SHP77 treated with DMSO at 0.1 percent for 48 hours (cell line): ENCODE measurements at regions not wholly inside any gene's neighbourhood (a gene's known extent, or its start where the extent isn't known, plus 50 kb on each side); places are given as distances from the start of the nearest gene placed in this dataset.
"Not testable (repeated sequence)": the region's sequence is repeated elsewhere in the genome, so short reads cannot be mapped to it uniquely, and the experiment has no call there.

ENCODE experiments used
- DNase-seq: peaks from one replicate; lab custom pipeline; 2025; lab: John Stamatoyannopoulos, UW

GRCh38 chr21:25531538-25532250 is 75.6 kb downstream of the MRPL39 start:
- DNase-seq, result not testable (repeated sequence)

GRCh38 chr21:25528515-25528914 is 78.8 kb downstream of the MRPL39 start:
- no peak for DNase-seq

DNA sequence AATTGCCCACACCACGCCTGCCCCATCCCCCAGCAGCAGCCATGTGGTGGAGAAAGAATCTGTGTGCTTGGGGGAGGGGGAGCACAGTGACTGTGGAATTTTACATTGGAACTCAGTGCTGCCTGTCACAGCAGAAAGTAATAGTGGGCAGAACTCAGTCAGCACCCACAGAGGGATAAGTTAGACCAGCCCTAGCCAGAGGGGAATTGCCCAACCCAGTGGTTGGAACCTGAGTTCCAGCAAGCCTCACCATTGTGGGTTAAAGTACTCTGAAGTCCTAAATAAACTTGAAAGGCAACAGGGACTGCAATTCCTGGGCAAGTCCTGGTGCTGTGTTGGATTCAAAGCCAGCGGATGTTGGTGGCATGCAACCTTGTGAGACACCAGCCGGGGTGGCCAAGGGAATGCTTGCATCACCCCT is 88.8 kb downstream of the MRPL39 start:
- DNase-seq, result no peak

- no peak for DNase-seq
Measured at GRCh38 chr21:25515484-25516405, 91.5 kb downstream of the MRPL39 start.

GRCh38 chr21:25513810-25514209 is 93.5 kb downstream of the MRPL39 start:
- DNase-seq, result no peak

DNA sequence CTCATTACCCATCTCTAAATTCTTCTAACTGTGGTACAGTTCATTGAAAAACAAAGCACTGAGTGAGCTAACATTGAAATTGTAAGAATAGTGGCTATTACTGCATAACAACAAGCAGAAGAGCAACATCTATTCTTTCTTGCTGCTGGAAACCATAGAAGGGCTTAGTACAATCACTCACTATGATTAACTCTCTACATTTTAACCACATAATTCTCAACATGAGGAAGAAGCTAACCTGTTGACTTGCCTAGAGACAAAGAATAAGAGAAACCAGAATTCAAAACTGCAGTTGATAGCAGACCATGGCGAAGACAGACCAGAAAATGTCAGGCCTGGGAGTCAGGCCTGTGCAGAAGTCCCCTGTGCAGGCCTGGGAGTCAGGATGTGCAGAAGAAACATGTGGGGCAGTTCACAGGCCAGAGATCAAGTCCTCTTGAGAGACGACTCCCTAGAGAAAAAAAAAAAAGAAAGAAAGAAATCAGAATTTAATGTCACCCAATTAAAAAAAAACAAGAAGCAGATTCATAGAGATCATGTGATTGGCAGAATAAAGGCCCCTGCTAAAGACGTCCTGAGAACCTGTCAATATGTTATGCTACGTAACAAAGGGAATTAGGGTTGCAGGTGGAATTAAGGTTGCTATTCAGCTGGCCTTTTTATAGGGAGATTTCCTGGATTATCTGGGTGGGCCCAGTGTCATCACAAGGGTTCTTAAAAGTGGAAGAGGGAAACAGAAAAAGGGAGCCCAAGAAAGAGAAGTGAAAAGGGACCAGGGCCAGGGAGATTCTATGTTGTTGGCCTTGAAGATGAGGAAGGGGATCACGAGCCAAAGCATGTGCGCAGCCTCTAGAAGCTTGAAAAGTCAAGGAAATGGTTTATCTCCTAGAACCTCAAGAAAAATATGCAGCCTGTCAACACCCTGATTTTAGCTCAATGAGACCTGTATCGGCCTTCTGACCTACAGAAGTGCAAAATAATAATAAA is 94.9 kb downstream of the MRPL39 start:
- no peak for DNase-seq

- DNase-seq, result no peak
Measured at GRCh38 chr21:25509862-25510261, 97.4 kb downstream of the MRPL39 start.

GRCh38 chr21:25508364-25508763 is 98.9 kb downstream of the MRPL39 start:
- DNase-seq, result no peak

GRCh38 chr21:25507522-25507921 is 99.8 kb downstream of the MRPL39 start:
- peak; percentile 12 for DNase-seq

- peak; percentile 64 for DNase-seq
Measured at GRCh38 chr21:25506887-25507286, 100.4 kb downstream of the MRPL39 start.

DNA sequence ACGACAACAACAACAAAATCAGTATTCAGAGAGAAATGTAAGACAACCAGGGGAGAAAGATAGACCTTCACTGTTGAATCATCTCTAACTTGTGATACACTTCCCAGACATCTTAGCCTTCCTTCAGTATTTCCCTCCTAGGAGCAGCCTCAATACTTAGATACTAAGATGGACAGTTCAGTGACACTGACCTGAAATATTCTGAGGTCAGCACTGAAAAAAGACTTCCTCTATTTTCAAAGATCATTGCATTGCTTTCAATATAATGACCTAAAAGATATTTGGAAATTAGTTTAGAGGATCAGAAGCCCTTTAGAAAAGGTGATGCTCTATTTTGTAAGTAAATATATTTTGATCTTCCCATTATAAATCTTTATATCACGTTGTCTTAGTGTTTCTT is 101.0 kb downstream of the MRPL39 start:
- no peak for DNase-seq

DNA sequence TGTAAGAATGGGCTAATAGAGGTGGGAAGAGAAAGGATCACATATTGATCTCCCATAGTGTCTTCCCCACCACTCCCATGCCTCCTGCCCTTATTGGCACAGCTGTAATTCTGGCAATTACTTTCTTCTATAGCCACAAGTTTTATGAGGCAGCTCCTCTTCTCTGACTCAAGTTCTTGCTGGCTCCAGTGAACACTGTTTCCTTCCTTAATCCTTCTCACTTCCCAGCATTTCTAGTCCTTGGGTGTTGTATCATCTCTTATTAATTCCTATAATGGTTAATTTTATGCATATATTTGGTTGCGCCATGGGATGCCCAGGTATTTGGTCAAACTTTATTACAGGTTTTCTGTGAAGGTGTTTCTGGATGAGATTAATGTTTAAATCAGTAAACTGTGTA is 103.3 kb downstream of the MRPL39 start:
- no peak for DNase-seq

GRCh38 chr21:25501996-25502665 is 105.2 kb downstream of the MRPL39 start:
- no peak for DNase-seq

DNA sequence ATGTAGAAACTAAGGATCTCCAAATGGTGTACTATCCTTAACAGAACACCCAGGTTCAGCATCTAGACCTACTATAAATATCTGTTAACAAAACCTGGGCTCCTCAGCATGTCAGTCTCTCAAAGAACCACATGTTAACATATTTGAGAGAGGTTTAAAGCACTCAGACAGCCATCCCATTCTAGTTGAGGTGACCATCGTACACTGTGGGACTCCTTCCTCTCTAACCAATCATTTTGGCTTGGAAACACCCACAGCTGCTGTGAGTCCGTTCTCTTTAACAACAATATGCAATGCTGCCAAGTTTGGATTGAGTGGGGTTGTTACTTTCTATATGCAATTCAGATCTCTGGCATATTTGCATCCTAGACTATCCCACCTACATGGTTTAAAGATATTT is 105.8 kb downstream of the MRPL39 start:
- DNase-seq, result no peak

- no peak for DNase-seq
Measured at GRCh38 chr21:25500598-25500997, 106.7 kb downstream of the MRPL39 start.

- DNase-seq, result no peak
Measured at GRCh38 chr21:25496825-25497482, 110.3 kb downstream of the MRPL39 start.

DNA sequence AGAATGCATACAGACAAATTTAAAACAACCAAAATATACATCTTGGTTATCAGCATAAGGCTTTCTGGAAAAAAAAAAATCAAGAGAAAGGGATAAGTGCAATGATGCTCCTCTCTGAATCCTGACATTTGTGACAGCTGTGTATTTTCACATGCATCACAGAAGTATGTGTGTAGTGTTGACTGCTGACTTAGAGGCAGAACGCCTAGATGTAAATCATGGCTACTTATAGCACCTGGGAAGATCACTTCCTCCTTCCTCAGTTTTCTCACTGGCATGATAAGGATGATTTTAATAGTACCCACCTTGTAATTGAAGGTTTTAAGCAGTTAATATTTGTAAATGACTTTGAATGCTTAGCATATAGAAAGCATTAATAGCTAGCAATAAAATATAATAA is 112.5 kb downstream of the MRPL39 start:
- no peak for DNase-seq

GRCh38 chr21:25493722-25494121 is 113.6 kb downstream of the MRPL39 start:
- DNase-seq, result no peak

DNA sequence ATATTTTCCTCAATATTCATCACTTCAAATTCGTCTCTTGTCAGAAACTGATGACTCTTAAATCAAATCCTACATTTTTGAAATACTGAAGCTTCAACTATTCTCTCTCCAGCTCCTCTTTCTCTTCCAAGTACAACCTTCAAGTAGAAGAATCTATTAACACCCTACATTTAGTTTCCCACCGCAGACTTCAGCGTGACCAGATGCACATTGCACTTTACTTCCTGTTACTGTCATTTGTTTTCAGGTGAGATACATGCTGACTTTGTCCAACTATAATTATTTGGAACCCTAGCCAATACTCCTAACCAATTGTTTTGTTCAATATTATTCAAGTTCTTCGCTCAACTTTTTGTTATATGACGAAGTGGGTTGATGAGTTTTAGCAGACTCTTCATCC is 116.0 kb downstream of the MRPL39 start:
- DNase-seq, result no peak

GRCh38 chr21:25490742-25491141 is 116.5 kb downstream of the MRPL39 start:
- DNase-seq, result no peak

GRCh38 chr21:25489673-25490072 is 117.6 kb downstream of the MRPL39 start:
- DNase-seq, result no peak
